Urinary bladder (tissue), 3 donors: ENCODE measurements at regions not wholly inside any gene's neighbourhood (a gene's known extent, or its start where the extent isn't known, plus 50 kb on each side); places are given as distances from the start of the nearest gene placed in this dataset.

ENCODE experiments used
- DNase-seq: peaks from one replicate; pipeline ENCODE4 v3.0.0-alpha.2; 2015; ENCODE audit errors: extremely low spot score
- H3K27ac ChIP-seq: one replicate; pipeline ENCODE4 v1.5.1; 2013; ENCODE audit warnings: low read depth, mild to moderate bottlenecking, moderate library complexity
- H3K36me3 ChIP-seq: one replicate; pipeline ENCODE4 v1.6.1; 2013; ENCODE audit warnings: mild to moderate bottlenecking, moderate library complexity; ENCODE audit not compliant: insufficient read depth
- H3K4me1 ChIP-seq: one replicate; pipeline ENCODE4 v1.6.1; 2013; ENCODE audit warnings: mild to moderate bottlenecking, moderate library complexity; ENCODE audit not compliant: insufficient read depth
- H3K4me3 ChIP-seq: one replicate; pipeline ENCODE4 v1.5.1; 2013; ENCODE audit warnings: low read depth, low read length
- WGBS: extraction: QIAGEN DNeasy Blood & Tissue Kit; methylation state at CpG from one replicate; pipeline ENCODE4 v1.1.7; 2013; 5-methylcytosine and 5-hydroxymethylcytosine counted together
- donor health status: healthy with polysubstance abuse.
- donor health status: healthy.

- H3K36me3 ChIP-seq: no peaks in the 10 kb centered on the region
- no peak overlapping the region for H3K27ac ChIP-seq
- DNase-seq: no peak
- WGBS: 89% methylated on average over 20 of the region's 20 CpGs
- H3K4me3 ChIP-seq: no peak overlapping the region
- no peaks in the 10 kb centered on the region for H3K4me1 ChIP-seq
Measured at GRCh38 chr2:236949089-236949905, 136.4 kb upstream of the COPS8 start.

DNA sequence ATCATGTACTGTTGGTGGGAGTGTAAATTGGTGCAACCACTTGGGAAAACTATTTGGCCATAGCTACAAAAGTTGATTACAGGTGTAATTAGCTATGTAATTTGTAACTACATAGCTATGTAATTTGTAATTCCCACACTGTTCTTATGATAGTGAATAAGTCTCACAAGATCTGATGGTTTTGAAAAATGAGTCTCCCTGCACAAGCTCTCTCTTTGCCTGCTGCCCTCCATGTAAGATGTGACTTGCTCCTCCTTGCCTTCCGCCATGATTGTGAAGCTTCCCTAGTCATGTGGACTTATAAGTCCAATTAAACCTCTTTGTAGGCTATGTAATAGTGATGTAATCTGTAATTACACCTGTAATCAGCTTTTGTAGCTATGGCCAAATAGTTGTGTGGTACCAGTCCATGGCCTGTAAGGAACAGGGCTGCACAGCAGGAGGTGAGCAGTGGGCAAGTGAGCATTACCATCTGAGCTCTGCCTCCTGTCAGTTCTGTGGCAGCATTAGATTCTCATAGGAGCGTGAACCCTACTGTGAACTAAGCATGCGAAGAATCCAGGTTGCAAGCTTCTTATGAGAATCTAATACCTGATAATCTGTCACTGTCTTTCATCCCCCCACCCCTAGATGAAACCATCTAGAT, 133.7 kb upstream of the COPS8 start:
- H3K4me1 ChIP-seq: no peaks in the 10 kb centered on the region
- no peak for DNase-seq
- no peak overlapping the region for H3K4me3 ChIP-seq
- no peak overlapping the region for H3K27ac ChIP-seq
- no peaks in the 10 kb centered on the region for H3K36me3 ChIP-seq
- 98% methylated on average over 3 of the region's 3 CpGs for WGBS

- WGBS: 98% methylated on average over 3 of the region's 3 CpGs
- DNase-seq: no peak
- H3K4me3 ChIP-seq: no peak overlapping the region
- no peaks in the 10 kb centered on the region for H3K4me1 ChIP-seq
- H3K27ac ChIP-seq: no peak overlapping the region
- H3K36me3 ChIP-seq: no peaks in the 10 kb centered on the region
Measured at GRCh38 chr2:236954641-236955040, 131.0 kb upstream of the COPS8 start.

DNA sequence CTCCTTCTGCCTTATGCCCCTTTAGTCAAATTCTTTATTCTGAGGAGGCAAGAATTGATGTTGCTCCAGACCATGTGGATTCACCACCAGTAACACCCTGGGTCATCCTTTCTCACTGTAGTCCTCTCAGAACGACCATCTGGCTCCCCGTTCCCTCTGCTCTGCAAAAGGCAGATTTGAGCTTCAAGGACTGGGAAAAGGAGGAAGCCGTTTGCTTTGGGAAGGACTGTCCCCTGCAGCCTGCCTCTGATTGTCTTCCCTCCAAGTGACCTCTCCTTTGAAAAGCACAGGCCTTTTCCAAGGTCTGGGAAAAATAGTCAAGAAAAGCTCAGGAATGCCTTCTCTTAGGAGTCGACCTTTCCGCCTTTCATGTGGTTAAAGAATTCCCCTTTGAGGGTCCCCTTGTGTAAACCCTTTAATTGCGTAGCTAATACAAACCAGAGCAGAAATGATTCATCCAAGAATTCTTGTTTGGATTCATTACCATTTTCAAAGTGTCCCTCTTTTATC, 130.1 kb upstream of the COPS8 start:
- Histone ChIP-seq H3K27ac (no peak overlapping the region), H3K36me3 (no peaks in the 10 kb centered on the region), H3K4me1 (no peaks in the 10 kb centered on the region), H3K4me3 (no peak overlapping the region)
- DNase-seq: no peak
- WGBS: 65% methylated on average over 6 of the region's 6 CpGs

DNA sequence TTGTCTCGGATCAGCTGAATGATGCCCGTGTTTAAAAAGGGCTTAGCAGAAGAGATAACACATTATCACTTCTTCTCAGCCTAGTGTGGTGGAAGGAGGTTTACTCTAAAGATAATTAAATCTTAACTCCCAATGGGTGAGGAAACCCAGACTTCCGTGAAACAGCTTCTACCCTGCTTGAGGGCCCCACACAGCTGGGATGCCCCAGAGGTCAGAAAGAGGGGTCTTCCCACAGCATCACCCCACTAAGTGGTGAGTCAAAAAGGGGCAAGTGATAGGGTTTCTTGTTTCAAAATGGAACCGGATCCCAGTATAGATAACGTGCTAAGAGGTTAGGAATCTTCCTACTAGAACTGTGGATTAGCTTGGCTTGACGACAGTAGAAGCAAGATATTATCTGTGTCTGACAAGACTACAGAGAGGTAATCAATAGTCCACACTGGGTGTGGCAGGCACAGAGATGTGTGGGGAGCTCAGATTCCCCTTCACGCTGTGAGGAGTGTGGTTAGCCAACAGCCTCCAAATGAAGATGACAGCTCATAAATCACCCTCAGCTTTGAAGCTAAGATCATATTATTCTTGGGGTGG, 129.6 kb upstream of the COPS8 start:
- no peak overlapping the region for H3K4me3 ChIP-seq
- no peak overlapping the region for H3K27ac ChIP-seq
- 59% methylated on average over 7 of the region's 7 CpGs for WGBS
- H3K36me3 ChIP-seq: no peaks in the 10 kb centered on the region
- no peak for DNase-seq
- no peaks in the 10 kb centered on the region for H3K4me1 ChIP-seq

GRCh38 chr2:236956641-236957040, 129.0 kb upstream of the COPS8 start:
- Histone ChIP-seq H3K36me3 (no peaks in the 10 kb centered on the region), H3K4me3 (no peak overlapping the region), H3K27ac (no peak overlapping the region), H3K4me1 (no peaks in the 10 kb centered on the region)
- DNase-seq: no peak
- 80% methylated on average over 2 of the region's 2 CpGs for WGBS

DNA sequence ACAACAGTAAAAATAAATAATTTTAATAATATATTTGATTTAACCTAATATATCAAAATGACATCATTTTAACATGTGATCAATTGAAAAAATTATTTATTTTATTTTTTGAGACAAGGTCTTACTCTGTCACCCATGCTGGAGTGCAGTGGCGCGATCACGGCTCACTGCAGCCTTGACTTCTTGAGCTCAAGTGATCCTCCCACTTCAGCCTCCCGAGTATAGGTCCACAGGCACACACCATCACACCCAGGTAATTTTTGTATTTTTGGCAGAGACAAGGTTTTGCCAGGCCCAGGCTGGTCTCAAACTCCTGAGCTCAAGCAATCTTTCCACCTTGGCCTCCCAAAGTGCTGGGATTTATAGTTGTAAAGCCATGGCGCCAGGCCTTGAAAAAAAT, 126.7 kb upstream of the COPS8 start:
- H3K4me1 ChIP-seq: no peaks in the 10 kb centered on the region
- H3K4me3 ChIP-seq: no peak overlapping the region
- whole genome bisulfite sequencing: 98% methylated on average over 5 of the region's 5 CpGs
- DNase-seq: no peak
- no peak overlapping the region for H3K27ac ChIP-seq
- no peaks in the 10 kb centered on the region for H3K36me3 ChIP-seq

DNA sequence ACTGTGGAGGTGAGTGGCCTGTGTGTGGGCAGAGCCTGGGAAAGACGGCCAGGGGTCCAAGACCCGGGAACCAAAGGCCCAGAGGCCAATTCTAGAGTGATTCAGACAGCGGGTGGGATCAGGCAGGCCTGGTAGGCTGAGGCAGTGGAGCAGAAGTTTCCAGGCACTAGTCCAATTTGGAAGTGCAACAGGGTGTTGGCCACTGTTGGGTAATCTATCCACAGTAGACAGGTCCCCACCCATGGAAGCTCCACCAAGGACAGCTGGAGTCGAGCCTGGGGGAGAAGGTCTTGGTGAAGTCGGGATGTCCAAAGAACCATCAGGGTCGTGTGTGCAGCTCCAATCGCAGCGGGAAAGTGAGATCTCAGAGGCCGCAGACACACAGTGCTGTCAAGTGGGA, 125.8 kb upstream of the COPS8 start:
- 85% methylated on average over 9 of the region's 9 CpGs for WGBS
- Histone ChIP-seq H3K4me3 (no peak overlapping the region), H3K4me1 (no peaks in the 10 kb centered on the region), H3K27ac (no peak overlapping the region), H3K36me3 (no peaks in the 10 kb centered on the region)
- no peak for DNase-seq

GRCh38 chr2:236960531-236960930, 125.2 kb upstream of the COPS8 start:
- no peak for DNase-seq
- no peak overlapping the region for H3K27ac ChIP-seq
- 97% methylated on average over 14 of the region's 14 CpGs for WGBS

GRCh38 chr2:236962816-236963215, 122.9 kb upstream of the COPS8 start:
- no peak for DNase-seq
- 93% methylated on average over 4 of the region's 4 CpGs for WGBS
- H3K27ac ChIP-seq: no peak overlapping the region
- no peak overlapping the region for H3K4me3 ChIP-seq
- H3K4me1 ChIP-seq: no peaks in the 10 kb centered on the region
- no peaks in the 10 kb centered on the region for H3K36me3 ChIP-seq

More at GRCh38 chr2:236960531-236960930, 125.2 kb upstream of the COPS8 start:
- Histone ChIP-seq H3K4me3 (no peak overlapping the region), H3K4me1 (no peaks in the 10 kb centered on the region), H3K36me3 (no peaks in the 10 kb centered on the region)

GRCh38 chr2:236963631-236964182, 122.0 kb upstream of the COPS8 start:
- Histone ChIP-seq H3K36me3 (no peaks in the 10 kb centered on the region), H3K4me1 (no peaks in the 10 kb centered on the region), H3K4me3 (no peak overlapping the region), H3K27ac (no peak overlapping the region)
- WGBS: 94% methylated on average over 7 of the region's 7 CpGs
- DNase-seq: no peak

- H3K4me1 ChIP-seq: no peaks in the 10 kb centered on the region
- H3K27ac ChIP-seq: no peak overlapping the region
- no peaks in the 10 kb centered on the region for H3K36me3 ChIP-seq
- 72% methylated on average over 5 of the region's 5 CpGs for WGBS
- DNase-seq: no peak
- H3K4me3 ChIP-seq: no peak overlapping the region
Measured at GRCh38 chr2:236964291-236964690, 121.4 kb upstream of the COPS8 start.

- H3K36me3 ChIP-seq: no peaks in the 10 kb centered on the region
- H3K27ac ChIP-seq: no peak overlapping the region
- no peak overlapping the region for H3K4me3 ChIP-seq
- no peaks in the 10 kb centered on the region for H3K4me1 ChIP-seq
- WGBS: 96% methylated on average over 13 of the region's 13 CpGs
- no peak for DNase-seq
Measured at GRCh38 chr2:236965021-236965840, 120.5 kb upstream of the COPS8 start.
